ENCODE measurements at regions not wholly inside any gene's neighbourhood (a gene's known extent, or its start where the extent isn't known, plus 50 kb on each side); places are given as distances from the start of the nearest gene placed in this dataset.
"Not testable (repeated sequence)": the region's sequence is repeated elsewhere in the genome, so short reads cannot be mapped to it uniquely, and the experiment has no call there.

GRCh38 chr22:27610164-27610563 is 191.4 kb downstream of the MN1 start:
- H3K36me3 ChIP-seq (ENCODE audit: control insufficient read depth in 2 of 2, insufficient read depth in 2 of 2, low read length in 2 of 2); H3K27ac ChIP-seq (ENCODE audit: low read length); H3K9me3 ChIP-seq (ENCODE audit: control insufficient read depth in 2 of 2, low read length in 2 of 2); H3K4me1 ChIP-seq (ENCODE audit: control insufficient read depth, insufficient read depth, low read length); H3K4me3 ChIP-seq (ENCODE audit: low read length in 2 of 2); H3K9ac ChIP-seq (ENCODE audit: low read length in 2 of 2): not testable (repeated sequence)
- H3K27me3 ChIP-seq (ENCODE audit: control insufficient read depth in 1 of 2, insufficient read depth in 2 of 2, low read length in 2 of 2): peaks cover 8 to 11% of the 10 kb centered on the region in 2 donors

GRCh38 chr22:27610863-27611786 is 190.4 kb downstream of the MN1 start:
- H3K4me3 ChIP-seq (ENCODE audit: low read length in 2 of 2): no peak overlapping the region
- peaks cover 8 to 11% of the 10 kb centered on the region in 2 donors for H3K27me3 ChIP-seq (ENCODE audit: control insufficient read depth in 1 of 2, insufficient read depth in 2 of 2, low read length in 2 of 2)
- H3K9me3 ChIP-seq (ENCODE audit: control insufficient read depth in 2 of 2, low read length in 2 of 2): no peaks in the 10 kb centered on the region

GRCh38 chr22:27612115-27612514 is 189.4 kb downstream of the MN1 start:
- Histone ChIP-seq H3K9ac (ENCODE audit: low read length in 2 of 2) (no peak overlapping the region), H3K4me1 (ENCODE audit: control insufficient read depth, insufficient read depth, low read length) (peaks cover 5% of the 10 kb centered on the region), H3K36me3 (ENCODE audit: control insufficient read depth in 2 of 2, insufficient read depth in 2 of 2, low read length in 2 of 2) (no peaks in the 10 kb centered on the region), H3K27ac (ENCODE audit: low read length) (no peak overlapping the region), H3K27me3 (ENCODE audit: control insufficient read depth in 1 of 2, insufficient read depth in 2 of 2, low read length in 2 of 2) (peaks cover 8 to 11% of the 10 kb centered on the region in 2 donors), H3K9me3 (ENCODE audit: control insufficient read depth in 2 of 2, low read length in 2 of 2) (no peaks in the 10 kb centered on the region), H3K4me3 (ENCODE audit: low read length in 2 of 2) (no peak overlapping the region)

More at GRCh38 chr22:27610863-27611786, 190.4 kb downstream of the MN1 start:
- H3K36me3 ChIP-seq (ENCODE audit: control insufficient read depth in 2 of 2, insufficient read depth in 2 of 2, low read length in 2 of 2): no peaks in the 10 kb centered on the region
- H3K27ac ChIP-seq (ENCODE audit: low read length): no peak overlapping the region
- peaks cover 5% of the 10 kb centered on the region for H3K4me1 ChIP-seq (ENCODE audit: control insufficient read depth, insufficient read depth, low read length)
- H3K9ac ChIP-seq (ENCODE audit: low read length in 2 of 2): no peak overlapping the region

GRCh38 chr22:27613099-27614005 is 188.2 kb downstream of the MN1 start:
- no peaks in the 10 kb centered on the region for H3K9me3 ChIP-seq (ENCODE audit: control insufficient read depth in 2 of 2, low read length in 2 of 2)
- peaks cover 8 to 11% of the 10 kb centered on the region in 2 donors for H3K27me3 ChIP-seq (ENCODE audit: control insufficient read depth in 1 of 2, insufficient read depth in 2 of 2, low read length in 2 of 2)
- H3K36me3 ChIP-seq (ENCODE audit: control insufficient read depth in 2 of 2, insufficient read depth in 2 of 2, low read length in 2 of 2): no peaks in the 10 kb centered on the region
- peak overlapping the region in 1 of 2 donors; percentile 59 for H3K4me3 ChIP-seq (ENCODE audit: low read length in 2 of 2)
- no peak overlapping the region for H3K9ac ChIP-seq (ENCODE audit: low read length in 2 of 2)
- no peak overlapping the region for H3K27ac ChIP-seq (ENCODE audit: low read length)
- peaks cover 5% of the 10 kb centered on the region for H3K4me1 ChIP-seq (ENCODE audit: control insufficient read depth, insufficient read depth, low read length)

GRCh38 chr22:27614006-27614649 is 187.4 kb downstream of the MN1 start:
- H3K4me3 ChIP-seq (ENCODE audit: low read length in 2 of 2): peak overlapping the region; percentile 35 to 59

GRCh38 chr22:27614650-27615007 is 186.9 kb downstream of the MN1 start:
- Histone ChIP-seq H3K4me1 (ENCODE audit: control insufficient read depth, insufficient read depth, low read length) (peaks cover 5% of the 10 kb centered on the region), H3K4me3 (ENCODE audit: low read length in 2 of 2) (peak overlapping the region in 1 of 2 donors; percentile 59), H3K36me3 (ENCODE audit: control insufficient read depth in 2 of 2, insufficient read depth in 2 of 2, low read length in 2 of 2) (no peaks in the 10 kb centered on the region), H3K27me3 (ENCODE audit: control insufficient read depth in 1 of 2, insufficient read depth in 2 of 2, low read length in 2 of 2) (peaks cover 8 to 11% of the 10 kb centered on the region in 2 donors), H3K9me3 (ENCODE audit: control insufficient read depth in 2 of 2, low read length in 2 of 2) (no peaks in the 10 kb centered on the region), H3K27ac (ENCODE audit: low read length) (no peak overlapping the region), H3K9ac (ENCODE audit: low read length in 2 of 2) (no peak overlapping the region)

More at GRCh38 chr22:27614006-27614649, 187.4 kb downstream of the MN1 start:
- Histone ChIP-seq H3K9ac (ENCODE audit: low read length in 2 of 2) (no peak overlapping the region), H3K36me3 (ENCODE audit: control insufficient read depth in 2 of 2, insufficient read depth in 2 of 2, low read length in 2 of 2) (no peaks in the 10 kb centered on the region), H3K27ac (ENCODE audit: low read length) (no peak overlapping the region), H3K4me1 (ENCODE audit: control insufficient read depth, insufficient read depth, low read length) (peaks cover 5% of the 10 kb centered on the region), H3K27me3 (ENCODE audit: control insufficient read depth in 1 of 2, insufficient read depth in 2 of 2, low read length in 2 of 2) (peaks cover 8 to 11% of the 10 kb centered on the region in 2 donors), H3K9me3 (ENCODE audit: control insufficient read depth in 2 of 2, low read length in 2 of 2) (no peaks in the 10 kb centered on the region)

- no peak overlapping the region for H3K4me3 ChIP-seq (ENCODE audit: low read length in 2 of 2)
- H3K27ac ChIP-seq (ENCODE audit: low read length): no peak overlapping the region
- no peaks in the 10 kb centered on the region for H3K9me3 ChIP-seq (ENCODE audit: control insufficient read depth in 2 of 2, low read length in 2 of 2)
- peaks cover 5% of the 10 kb centered on the region for H3K4me1 ChIP-seq (ENCODE audit: control insufficient read depth, insufficient read depth, low read length)
- peaks cover 11% of the 10 kb centered on the region in 2 donors for H3K27me3 ChIP-seq (ENCODE audit: control insufficient read depth in 1 of 2, insufficient read depth in 2 of 2, low read length in 2 of 2)
- H3K36me3 ChIP-seq (ENCODE audit: control insufficient read depth in 2 of 2, insufficient read depth in 2 of 2, low read length in 2 of 2): no peaks in the 10 kb centered on the region
- H3K9ac ChIP-seq (ENCODE audit: low read length in 2 of 2): no peak overlapping the region
These were observed 186.1 kb downstream of the MN1 start for GRCh38 chr22:27615408-27615807.

GRCh38 chr22:27616033-27616432 is 185.5 kb downstream of the MN1 start:
- H3K9ac ChIP-seq (ENCODE audit: low read length in 2 of 2): no peak overlapping the region
- H3K27ac ChIP-seq (ENCODE audit: low read length): no peak overlapping the region
- H3K27me3 ChIP-seq (ENCODE audit: control insufficient read depth in 1 of 2, insufficient read depth in 2 of 2, low read length in 2 of 2): peaks cover 11% of the 10 kb centered on the region in 2 donors
- H3K4me3 ChIP-seq (ENCODE audit: low read length in 2 of 2): no peak overlapping the region
- H3K36me3 ChIP-seq (ENCODE audit: control insufficient read depth in 2 of 2, insufficient read depth in 2 of 2, low read length in 2 of 2): no peaks in the 10 kb centered on the region
- H3K4me1 ChIP-seq (ENCODE audit: control insufficient read depth, insufficient read depth, low read length): peaks cover 5% of the 10 kb centered on the region
- H3K9me3 ChIP-seq (ENCODE audit: control insufficient read depth in 2 of 2, low read length in 2 of 2): no peaks in the 10 kb centered on the region

- peaks cover 8 to 11% of the 10 kb centered on the region in 2 donors for H3K27me3 ChIP-seq (ENCODE audit: control insufficient read depth in 1 of 2, insufficient read depth in 2 of 2, low read length in 2 of 2)
- no peak overlapping the region for H3K9ac ChIP-seq (ENCODE audit: low read length in 2 of 2)
- H3K27ac ChIP-seq (ENCODE audit: low read length): no peak overlapping the region
- no peak overlapping the region for H3K4me3 ChIP-seq (ENCODE audit: low read length in 2 of 2)
- H3K4me1 ChIP-seq (ENCODE audit: control insufficient read depth, insufficient read depth, low read length): peaks cover 5% of the 10 kb centered on the region
- no peaks in the 10 kb centered on the region for H3K9me3 ChIP-seq (ENCODE audit: control insufficient read depth in 2 of 2, low read length in 2 of 2)
- no peaks in the 10 kb centered on the region for H3K36me3 ChIP-seq (ENCODE audit: control insufficient read depth in 2 of 2, insufficient read depth in 2 of 2, low read length in 2 of 2)
These were observed 184.2 kb downstream of the MN1 start for GRCh38 chr22:27617214-27617881.

All from stomach smooth muscle (tissue), 2 donors.